ENCODE measurements at regions not wholly inside any gene's neighbourhood (a gene's known extent, or its start where the extent isn't known, plus 50 kb on each side); places are given as distances from the start of the nearest gene placed in this dataset.

GRCh38 chr15:96122077-96123027, 208.1 kb upstream of the NR2F2 start:
- TF ChIP-seq CTCF (IDR thresholded peaks at IDR 0.05; ENCODE audit: low read length) (no peak), EZH2 (IDR thresholded peaks at IDR 0.05; ENCODE audit: borderline replicate concordance, low read length) (no peak)
